ENCODE measurements at regions not wholly inside any gene's neighbourhood (a gene's known extent, or its start where the extent isn't known, plus 50 kb on each side); places are given as distances from the start of the nearest gene placed in this dataset.

DNA sequence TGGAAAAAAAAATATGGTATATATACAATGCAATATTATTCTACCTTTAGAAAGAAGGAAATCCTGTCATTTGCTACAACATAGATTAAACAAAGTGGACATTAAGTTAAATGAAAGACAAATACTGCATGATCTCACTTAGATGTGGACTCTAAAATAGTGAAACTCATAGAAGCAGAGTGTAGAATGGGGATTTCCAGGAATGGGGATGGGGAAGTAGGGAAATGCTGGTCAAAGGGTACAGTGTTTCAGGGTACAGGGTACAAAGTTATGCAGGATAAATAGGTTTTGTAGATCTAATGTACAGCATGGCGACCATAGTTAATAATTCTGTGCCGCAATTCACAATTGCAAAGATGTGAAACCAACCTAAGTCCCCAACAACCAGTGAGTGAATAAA lies 385.5 kb downstream of the SFMBT2 start:
- Histone ChIP-seq H3K9me3 (ENCODE audit: low read length) (no peaks in the 10 kb centered on the region), H3K36me3 (replicated peaks in 1 of 2; ENCODE audit: control insufficient read depth in 1 of 2, insufficient read depth in 2 of 2, low read length in 2 of 2) (no peaks in the 10 kb centered on the region), H3K27me3 (ENCODE audit: control insufficient read depth in 1 of 2, insufficient read depth in 2 of 2, low read length in 2 of 2) (no peaks in the 10 kb centered on the region), H3K4me1 (ENCODE audit: insufficient read depth, low read length) (no peaks in the 10 kb centered on the region), H3K79me2 (ENCODE audit: insufficient read depth, low read length) (no peaks in the 10 kb centered on the region), H3K9ac (ENCODE audit: insufficient read depth, low read depth, low read length) (no peak overlapping the region), H4K20me1 (ENCODE audit: insufficient read depth, low read length) (no peaks in the 10 kb centered on the region), H3K27ac (ENCODE audit: extremely low read length, insufficient read depth, low read length) (no peak overlapping the region), H2AFZ (ENCODE audit: low read length) (no peak overlapping the region), H3K4me3 (replicated peaks in 1 of 3; ENCODE audit: insufficient read depth in 1 of 3, low read depth in 2 of 3, low read length in 3 of 3) (no peak overlapping the region), H3K4me2 (ENCODE audit: low read depth, low read length) (no peak overlapping the region)
- TF ChIP-seq EP300 (IDR thresholded peaks at IDR 0.05; ENCODE audit: low read depth in 2 of 2, low read length in 2 of 2) (no peak), EP300 (CRISPR knock-in tag; IDR thresholded peaks at IDR 0.05; ENCODE audit: borderline replicate concordance) (no peak), ZNF746 (CRISPR knock-in tag; IDR thresholded peaks at IDR 0.05) (no peak), ZNF619 (CRISPR knock-in tag; IDR thresholded peaks at IDR 0.05) (no peak)
- ChIA-PET POLR2A (no interaction called here), CTCF (ENCODE audit: low intra/inter-chr PET ratio, low total read pairs) (no interaction called here)
- no peak for FAIRE-seq
- intact Hi-C loops (cut with micrococcal nuclease; ENCODE audit: unreplicated experiment) (no loop called here), in situ Hi-C loops (cut with HindIII; ENCODE audit: extremely low pct_ligation_motif_present, low pct_unique_long_range_greater_than_20kb) (no loop called here)
- no peak for ATAC-seq
- no peak for DNase-seq (ENCODE audit: low spot score)
- no TSS peak for BruUV-seq (replicated peaks)
- WGBS (ENCODE audit: low lambda C conversion rate): 50% methylated on average over 2 of the region's 2 CpGs

DNA sequence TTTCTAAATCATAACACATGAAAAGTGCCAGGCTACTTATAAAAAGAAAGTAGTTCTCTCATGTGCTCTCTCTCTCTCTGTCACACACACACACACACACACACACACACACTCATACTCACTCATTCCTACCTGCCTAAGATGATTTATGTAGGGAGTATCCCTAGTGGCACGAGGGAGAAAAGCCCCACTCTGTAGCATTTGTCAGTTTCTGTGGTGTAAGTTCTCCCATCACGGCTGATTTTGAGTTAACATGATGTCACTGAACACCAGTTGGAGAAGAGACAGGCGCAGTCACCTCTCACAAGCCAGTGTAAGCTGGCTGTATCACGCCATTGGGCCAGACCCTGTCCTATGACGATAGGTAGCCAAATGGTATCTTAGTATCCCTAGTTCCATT lies 395.4 kb downstream of the SFMBT2 start:
- TF ChIP-seq IKZF4 (CRISPR knock-in tag; IDR thresholded peaks at IDR 0.05; ENCODE audit: borderline replicate concordance, low read depth, not compliant biosample characterization) (no peak), STAT5B (CRISPR knock-in tag; IDR thresholded peaks at IDR 0.05) (no peak), ZNF235 (CRISPR knock-in tag; IDR thresholded peaks at IDR 0.05; ENCODE audit: borderline replicate concordance) (no peak), ZFP36L2 (CRISPR knock-in tag; IDR thresholded peaks at IDR 0.05) (no peak), SIN3B (IDR thresholded peaks at IDR 0.05; ENCODE audit: low read length) (no peak), ZNF460 (CRISPR knock-in tag; IDR thresholded peaks at IDR 0.05; ENCODE audit: borderline replicate concordance) (no peak), ZNF331 (CRISPR knock-in tag; IDR thresholded peaks at IDR 0.05) (no peak)
- Histone ChIP-seq H3K4me3 (replicated peaks in 1 of 3; ENCODE audit: insufficient read depth in 1 of 3, low read depth in 2 of 3, low read length in 3 of 3) (no peak overlapping the region), H3K9ac (ENCODE audit: insufficient read depth, low read depth, low read length) (no peak overlapping the region), H3K36me3 (replicated peaks in 1 of 2; ENCODE audit: control insufficient read depth in 1 of 2, insufficient read depth in 2 of 2, low read length in 2 of 2) (no peaks in the 10 kb centered on the region), H4K20me1 (ENCODE audit: insufficient read depth, low read length) (no peaks in the 10 kb centered on the region), H2AFZ (ENCODE audit: low read length) (no peak overlapping the region), H3K9me3 (ENCODE audit: low read length) (no peaks in the 10 kb centered on the region), H3K27me3 (ENCODE audit: control insufficient read depth in 1 of 2, insufficient read depth in 2 of 2, low read length in 2 of 2) (no peaks in the 10 kb centered on the region), H3K79me2 (ENCODE audit: insufficient read depth, low read length) (no peaks in the 10 kb centered on the region), H3K4me2 (ENCODE audit: low read depth, low read length) (no peak overlapping the region), H3K27ac (ENCODE audit: extremely low read length, insufficient read depth, low read length) (no peak overlapping the region), H3K4me1 (ENCODE audit: insufficient read depth, low read length) (no peaks in the 10 kb centered on the region)
- DNase-seq (ENCODE audit: low spot score) (no peak), FAIRE-seq (no peak), ATAC-seq (no peak)
- no TSS peak for BruUV-seq (replicated peaks)
- CTCF ChIA-PET (ENCODE audit: low intra/inter-chr PET ratio, low total read pairs): no interaction called here
- in situ Hi-C loops (cut with HindIII; ENCODE audit: extremely low pct_ligation_motif_present, low pct_unique_long_range_greater_than_20kb): no loop called here
- POLR2A ChIA-PET: no interaction called here
- intact Hi-C loops (cut with micrococcal nuclease; ENCODE audit: unreplicated experiment): no loop called here
- WGBS (ENCODE audit: low lambda C conversion rate): 10% methylated on average over 5 of the region's 5 CpGs
